KMS-11 (cell line): ENCODE measurements at regions not wholly inside any gene's neighbourhood (a gene's known extent, or its start where the extent isn't known, plus 50 kb on each side); places are given as distances from the start of the nearest gene placed in this dataset.

Experiments used
- H2AFZ ChIP-seq: fragments of 200-600 bp; sonication (generic); 2 replicates; pipeline ENCODE4 v1.6.1; 2016; ENCODE audit warnings: antibody characterized with exemption, mixed run types, low read depth
- H3K27ac ChIP-seq: fragments of 200-600 bp; sonication (generic); 2 replicates; pipeline ENCODE4 v1.6.1; 2016; ENCODE audit warnings: mild to moderate bottlenecking, mixed run types
- H3K27me3 ChIP-seq: fragments of 200-600 bp; sonication (generic); 2 replicates; pipeline ENCODE4 v1.6.1; 2017; ENCODE audit warnings: mild to moderate bottlenecking, low read depth, mixed run types, moderate library complexity; ENCODE audit not compliant: insufficient read depth
- H3K36me3 ChIP-seq: fragments of 200-600 bp; sonication (generic); 2 replicates; pipeline ENCODE4 v1.6.1; 2017; ENCODE audit warnings: mild to moderate bottlenecking, mixed run types; ENCODE audit not compliant: insufficient read depth
- H3K4me1 ChIP-seq: fragments of 200-600 bp; sonication (generic); 2 replicates; pipeline ENCODE4 v1.6.1; 2016; ENCODE audit warnings: mild to moderate bottlenecking, low read depth, mixed run types; ENCODE audit not compliant: poor library complexity, severe bottlenecking
- H3K4me2 ChIP-seq: fragments of 200-600 bp; sonication (generic); 2 replicates; pipeline ENCODE4 v1.7.0; 2016; ENCODE audit warnings: mild to moderate bottlenecking, mixed run types
- H3K4me3 ChIP-seq: fragments of 200-600 bp; sonication (generic); IDR thresholded peaks from 2 replicates; pipeline ENCODE4 v1.6.1; 2017; ENCODE audit warnings: low read depth, low read length, mixed read lengths; ENCODE audit not compliant: insufficient read depth
- H3K79me2 ChIP-seq: fragments of 200-600 bp; sonication (generic); 2 replicates; pipeline ENCODE4 v1.6.1; 2016; ENCODE audit warnings: low read depth, mixed run types; ENCODE audit not compliant: insufficient read depth
- H3K9ac ChIP-seq: fragments of 200-600 bp; sonication (generic); 2 replicates; pipeline ENCODE4 v1.6.1; 2016; ENCODE audit warnings: mild to moderate bottlenecking, mixed run types
- H4K20me1 ChIP-seq: fragments of 200-600 bp; sonication (generic); 2 replicates; pipeline ENCODE4 v1.6.1; 2016; ENCODE audit warnings: mild to moderate bottlenecking, mixed run types; ENCODE audit not compliant: insufficient read depth
- TF ChIP-seq, protein P1 (sequence below): fragments of 200-600 bp; sonication (generic); conservative IDR thresholded peaks from 2 replicates; pipeline ENCODE4 v1.6.1; 2017; ENCODE audit warnings: low read depth, mild to moderate bottlenecking, antibody characterized with exemption, low read length, moderate library complexity, mixed read lengths

DNA sequence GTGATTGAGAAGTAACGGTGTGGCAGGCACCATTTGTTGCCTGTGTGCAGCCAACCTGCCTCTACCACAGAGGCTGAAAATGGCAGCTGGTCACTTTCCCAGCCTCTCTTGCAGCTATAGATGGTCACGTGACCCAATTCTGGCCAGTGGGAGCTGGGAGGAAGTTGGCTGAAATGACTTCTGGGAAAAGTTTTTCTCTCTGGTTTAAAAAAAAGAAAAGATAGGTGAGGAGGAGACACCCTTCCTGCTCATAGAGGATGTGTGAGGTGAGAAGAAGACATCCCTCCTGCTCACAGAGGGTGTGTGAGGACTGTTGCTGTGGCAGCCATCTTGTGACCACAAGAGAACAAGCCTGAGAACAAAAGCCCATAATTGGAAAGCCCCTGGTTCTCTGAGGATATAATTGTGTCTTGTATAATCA, 122.8 kb downstream of the SYF2 start:
- Histone ChIP-seq H3K79me2 (no peaks in the 10 kb centered on the region), H3K27me3 (no peaks in the 10 kb centered on the region), H4K20me1 (no peaks in the 10 kb centered on the region), H3K4me3 (no peak overlapping the region), H3K27ac (no peak overlapping the region), H3K9ac (no peak overlapping the region), H3K4me2 (no peak overlapping the region), H2AFZ (no peak overlapping the region), H3K4me1 (peaks cover 8% of the 10 kb centered on the region), H3K36me3 (no peaks in the 10 kb centered on the region)
- TF ChIP-seq, protein P1, sequence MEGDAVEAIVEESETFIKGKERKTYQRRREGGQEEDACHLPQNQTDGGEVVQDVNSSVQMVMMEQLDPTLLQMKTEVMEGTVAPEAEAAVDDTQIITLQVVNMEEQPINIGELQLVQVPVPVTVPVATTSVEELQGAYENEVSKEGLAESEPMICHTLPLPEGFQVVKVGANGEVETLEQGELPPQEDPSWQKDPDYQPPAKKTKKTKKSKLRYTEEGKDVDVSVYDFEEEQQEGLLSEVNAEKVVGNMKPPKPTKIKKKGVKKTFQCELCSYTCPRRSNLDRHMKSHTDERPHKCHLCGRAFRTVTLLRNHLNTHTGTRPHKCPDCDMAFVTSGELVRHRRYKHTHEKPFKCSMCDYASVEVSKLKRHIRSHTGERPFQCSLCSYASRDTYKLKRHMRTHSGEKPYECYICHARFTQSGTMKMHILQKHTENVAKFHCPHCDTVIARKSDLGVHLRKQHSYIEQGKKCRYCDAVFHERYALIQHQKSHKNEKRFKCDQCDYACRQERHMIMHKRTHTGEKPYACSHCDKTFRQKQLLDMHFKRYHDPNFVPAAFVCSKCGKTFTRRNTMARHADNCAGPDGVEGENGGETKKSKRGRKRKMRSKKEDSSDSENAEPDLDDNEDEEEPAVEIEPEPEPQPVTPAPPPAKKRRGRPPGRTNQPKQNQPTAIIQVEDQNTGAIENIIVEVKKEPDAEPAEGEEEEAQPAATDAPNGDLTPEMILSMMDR = no peak

DNA sequence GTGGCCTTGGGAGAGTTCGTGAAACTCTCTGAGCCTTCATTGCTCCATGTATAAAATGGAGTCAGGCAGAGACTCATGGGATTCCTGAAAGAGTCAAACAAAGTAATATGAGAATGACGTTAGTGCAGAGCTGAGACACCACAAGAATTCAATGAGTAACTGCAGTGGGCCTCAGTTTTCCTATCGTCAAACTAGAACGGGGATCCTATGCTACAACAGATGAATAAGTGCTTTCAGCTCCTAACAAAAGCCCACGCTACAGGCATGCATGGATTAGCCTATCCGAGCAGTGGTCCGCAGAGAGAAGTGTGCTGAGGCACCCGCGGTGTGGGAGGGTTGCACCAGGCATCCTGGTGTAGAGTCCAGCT, 124.7 kb downstream of the SYF2 start:
- Histone ChIP-seq H2AFZ (no peak overlapping the region), H3K4me3 (no peak overlapping the region), H3K4me1 (peaks cover 8% of the 10 kb centered on the region), H3K9ac (no peak overlapping the region), H3K4me2 (no peak overlapping the region), H3K27me3 (no peaks in the 10 kb centered on the region), H3K27ac (no peak overlapping the region), H4K20me1 (no peaks in the 10 kb centered on the region), H3K36me3 (no peaks in the 10 kb centered on the region), H3K79me2 (no peaks in the 10 kb centered on the region)
- TF ChIP-seq, protein P1 = no peak

DNA sequence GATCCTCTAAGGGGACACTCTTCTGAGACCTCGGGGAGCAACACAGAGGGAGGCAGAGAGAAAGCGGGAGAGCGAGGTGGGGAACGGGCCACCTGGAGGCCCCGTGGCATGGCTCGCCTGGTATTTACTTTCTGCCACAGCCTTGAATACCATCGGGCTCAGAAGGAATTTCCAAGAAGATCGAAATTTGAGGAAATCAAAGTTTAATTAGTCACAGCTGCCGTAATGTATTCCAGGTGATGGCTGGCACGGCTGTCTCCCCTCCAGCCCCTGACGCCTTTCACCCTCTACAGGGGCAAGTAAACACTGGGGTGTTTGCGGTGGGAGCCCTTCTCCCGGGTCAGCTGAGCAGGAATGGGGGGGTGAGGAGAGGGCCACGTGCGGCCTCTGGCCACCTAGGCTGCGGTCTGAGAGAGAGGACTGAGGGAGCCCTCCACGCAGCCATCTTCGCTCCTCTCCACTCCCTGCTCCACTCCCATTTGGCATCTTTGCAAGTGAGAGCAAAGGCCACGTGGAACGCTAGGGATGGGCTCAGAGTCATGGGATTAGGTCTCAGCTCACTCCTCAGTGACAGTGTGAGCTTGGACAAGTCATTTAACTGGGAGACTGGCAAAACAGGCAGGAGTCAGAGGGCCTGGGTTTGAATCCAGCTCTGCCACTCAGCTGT, 125.2 kb downstream of the SYF2 start:
- H3K4me1 ChIP-seq = peaks cover 8% of the 10 kb centered on the region
- TF ChIP-seq, protein P1 = no peak
- H3K36me3 ChIP-seq = no peaks in the 10 kb centered on the region
- no peaks in the 10 kb centered on the region for H4K20me1 ChIP-seq
- H2AFZ ChIP-seq = no peak overlapping the region
- no peak overlapping the region for H3K4me3 ChIP-seq
- no peaks in the 10 kb centered on the region for H3K27me3 ChIP-seq
- no peaks in the 10 kb centered on the region for H3K79me2 ChIP-seq
- H3K9ac ChIP-seq = no peak overlapping the region
- no peak overlapping the region for H3K4me2 ChIP-seq
- H3K27ac ChIP-seq = no peak overlapping the region

DNA sequence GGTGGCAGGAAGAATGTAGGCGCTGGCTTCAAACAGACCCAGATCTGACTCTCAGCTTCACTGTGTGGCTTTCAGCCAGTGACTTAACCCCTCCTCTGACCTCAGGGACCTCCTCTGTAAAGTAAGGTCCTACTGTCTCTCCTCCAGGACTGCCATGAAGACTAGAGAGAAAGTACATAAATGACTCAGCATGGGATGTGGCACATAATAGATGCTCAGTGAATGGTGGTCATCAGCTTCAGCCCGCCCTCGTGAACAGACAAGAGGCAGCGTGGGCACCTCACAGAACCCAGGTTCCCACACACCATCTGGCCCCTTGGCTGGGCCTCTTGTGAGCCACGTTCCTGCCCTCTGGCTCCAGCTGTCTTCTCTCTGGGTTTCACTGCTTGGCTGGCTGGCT, 126.0 kb downstream of the SYF2 start:
- Histone ChIP-seq H3K4me3 (no peak overlapping the region), H2AFZ (no peak overlapping the region), H3K27ac (no peak overlapping the region), H3K79me2 (no peaks in the 10 kb centered on the region), H3K4me2 (no peak overlapping the region; the same call in 1 of the 2 replicates), H3K4me1 (peaks cover 13% of the 10 kb centered on the region), H3K27me3 (no peaks in the 10 kb centered on the region), H3K9ac (no peak overlapping the region), H3K36me3 (no peaks in the 10 kb centered on the region), H4K20me1 (no peaks in the 10 kb centered on the region)
- TF ChIP-seq, protein P1 = no peak
